ENCODE measurements at regions not wholly inside any gene's neighbourhood (a gene's known extent, or its start where the extent isn't known, plus 50 kb on each side); places are given as distances from the start of the nearest gene placed in this dataset.

DNA sequence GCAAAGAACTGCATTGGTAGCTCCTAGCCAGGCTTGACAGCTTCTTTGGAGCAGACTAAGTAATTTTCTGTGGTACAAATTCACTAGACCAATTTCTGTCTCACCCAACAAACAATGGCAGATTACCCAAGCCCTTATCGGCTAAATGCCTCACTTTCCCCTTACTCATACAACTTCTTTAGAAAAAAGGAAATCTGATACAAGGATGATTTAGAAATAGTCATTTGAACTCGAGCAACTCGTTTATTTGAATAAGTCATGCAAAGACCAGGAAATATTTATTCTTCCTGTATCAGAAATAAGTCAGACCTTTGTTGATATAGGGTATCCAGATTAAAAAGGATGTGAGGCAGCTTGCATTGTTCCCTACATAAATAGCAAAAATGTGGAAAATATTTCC lies 170.4 kb upstream of the CDH6 start:
- Histone ChIP-seq H3K4me1 (no peaks in the 10 kb centered on the region), H3K9me3 (no peaks in the 10 kb centered on the region), H3K27me3 (no peaks in the 10 kb centered on the region), H3K4me3 (no peak overlapping the region), H3K36me3 (no peaks in the 10 kb centered on the region), H3K27ac (replicated peaks in 1 of 4) (no peak overlapping the region)
- intact Hi-C loops (cut with DNase I) = no loop called here
- no peak for TF ChIP-seq POLR2A (IDR thresholded peaks at IDR 0.05; ENCODE audit: low read depth)
- TF ChIP-seq POLR2AphosphoS5 (IDR thresholded peaks at IDR 0.05) = no peak
- TF ChIP-seq EP300 (IDR thresholded peaks at IDR 0.05) = no peak
- no peak for TF ChIP-seq CTCF (IDR thresholded peaks at IDR 0.05)
- DNase-seq (ENCODE audit: extremely low spot score) = no peak
- 51% methylated on average over 3 of the region's 3 CpGs for WGBS

DNA sequence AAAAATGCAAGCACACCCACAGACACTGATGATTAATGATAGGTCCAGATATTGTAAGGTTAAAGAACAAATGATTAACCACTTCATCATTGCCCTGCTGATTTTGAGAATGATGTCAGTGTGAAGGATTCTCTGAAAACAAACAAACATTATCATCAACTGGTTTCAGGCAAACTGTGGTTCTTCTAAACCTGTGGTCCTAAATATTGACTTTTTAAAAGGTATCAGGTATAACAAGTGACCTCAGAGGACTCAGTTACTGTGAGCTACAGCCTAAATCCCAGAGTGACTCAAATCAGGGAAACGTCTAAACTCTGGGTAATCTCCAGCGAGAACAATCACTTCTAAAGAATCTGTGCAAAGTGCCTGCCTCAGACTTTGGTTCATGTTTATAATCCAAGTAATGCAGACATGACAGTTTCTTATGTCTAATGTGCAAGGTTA lies 172.3 kb upstream of the CDH6 start:
- H3K4me3 ChIP-seq = no peak overlapping the region
- DNase-seq (ENCODE audit: extremely low spot score) = no peak
- no peak for TF ChIP-seq POLR2AphosphoS5 (IDR thresholded peaks at IDR 0.05)
- WGBS = 16% methylated on average over 2 of the region's 2 CpGs
- H3K4me1 ChIP-seq = no peaks in the 10 kb centered on the region
- H3K9me3 ChIP-seq = no peaks in the 10 kb centered on the region
- intact Hi-C loops (cut with DNase I) = no loop called here
- H3K27ac ChIP-seq (replicated peaks in 1 of 4) = no peak overlapping the region
- no peaks in the 10 kb centered on the region for H3K27me3 ChIP-seq
- no peaks in the 10 kb centered on the region for H3K36me3 ChIP-seq

DNA sequence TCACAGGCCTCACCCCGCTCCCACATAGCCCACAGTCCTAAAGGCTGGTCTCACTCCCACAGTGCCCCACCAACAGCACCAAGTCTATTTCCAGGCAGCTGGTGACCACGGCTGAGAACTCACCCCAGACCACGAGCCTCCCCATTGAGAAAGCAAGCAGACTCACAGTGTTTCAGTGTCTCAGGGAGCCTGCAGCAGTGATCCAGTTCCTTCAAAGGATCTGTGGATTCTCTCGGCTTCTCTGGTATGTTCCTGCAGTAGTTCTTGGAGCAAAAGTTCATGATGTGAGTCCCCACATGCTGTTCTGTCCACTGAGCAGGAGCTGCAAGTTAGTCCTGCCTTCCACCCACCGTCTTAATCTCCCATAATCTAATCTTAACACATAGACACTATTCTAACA lies 185.3 kb upstream of the CDH6 start:
- no peaks in the 10 kb centered on the region for H3K4me1 ChIP-seq
- TF ChIP-seq EP300 (IDR thresholded peaks at IDR 0.05) (no peak), POLR2AphosphoS5 (IDR thresholded peaks at IDR 0.05) (no peak), POLR2A (IDR thresholded peaks at IDR 0.05; ENCODE audit: low read depth) (no peak), CTCF (IDR thresholded peaks at IDR 0.05) (no peak)
- 83% methylated on average over 4 of the region's 5 CpGs for WGBS
- intact Hi-C loops (cut with DNase I) = no loop called here
- no peak overlapping the region for H3K4me3 ChIP-seq
- no peaks in the 10 kb centered on the region for H3K36me3 ChIP-seq
- no peak overlapping the region for H3K27ac ChIP-seq (replicated peaks in 1 of 4)
- no peaks in the 10 kb centered on the region for H3K9me3 ChIP-seq
- no peaks in the 10 kb centered on the region for H3K27me3 ChIP-seq
- no peak for DNase-seq (ENCODE audit: extremely low spot score)

DNA sequence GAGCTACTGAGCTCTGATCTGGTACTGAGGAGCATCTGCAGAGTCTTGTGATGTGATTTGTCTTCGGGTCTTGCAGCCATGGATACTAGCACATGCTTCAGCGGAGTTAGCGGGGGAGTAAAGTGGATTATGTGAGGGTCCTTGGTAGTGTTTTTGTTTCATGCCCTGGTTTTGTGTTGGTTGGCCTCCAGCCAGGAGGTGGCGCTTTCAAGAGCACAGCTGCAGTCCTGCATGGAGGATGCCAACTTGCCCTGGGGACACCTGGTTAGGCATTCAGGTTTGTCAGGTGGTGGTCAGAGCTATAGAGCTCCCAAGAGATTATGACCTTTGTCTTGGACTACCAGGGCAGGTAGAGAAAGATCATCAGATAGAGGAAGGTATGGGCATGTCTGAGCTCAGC lies 185.8 kb upstream of the CDH6 start:
- no peak for DNase-seq (ENCODE audit: extremely low spot score)
- TF ChIP-seq CTCF (IDR thresholded peaks at IDR 0.05) (no peak), EP300 (IDR thresholded peaks at IDR 0.05) (no peak), POLR2A (IDR thresholded peaks at IDR 0.05; ENCODE audit: low read depth) (no peak), POLR2AphosphoS5 (IDR thresholded peaks at IDR 0.05) (no peak)
- intact Hi-C loops (cut with DNase I) = no loop called here
- H3K9me3 ChIP-seq = no peaks in the 10 kb centered on the region
- no peaks in the 10 kb centered on the region for H3K4me1 ChIP-seq
- no peaks in the 10 kb centered on the region for H3K27me3 ChIP-seq
- H3K36me3 ChIP-seq = no peaks in the 10 kb centered on the region
- 98% methylated on average over 4 of the region's 4 CpGs for WGBS
- H3K4me3 ChIP-seq = no peak overlapping the region
- no peak overlapping the region for H3K27ac ChIP-seq (replicated peaks in 1 of 4)

DNA sequence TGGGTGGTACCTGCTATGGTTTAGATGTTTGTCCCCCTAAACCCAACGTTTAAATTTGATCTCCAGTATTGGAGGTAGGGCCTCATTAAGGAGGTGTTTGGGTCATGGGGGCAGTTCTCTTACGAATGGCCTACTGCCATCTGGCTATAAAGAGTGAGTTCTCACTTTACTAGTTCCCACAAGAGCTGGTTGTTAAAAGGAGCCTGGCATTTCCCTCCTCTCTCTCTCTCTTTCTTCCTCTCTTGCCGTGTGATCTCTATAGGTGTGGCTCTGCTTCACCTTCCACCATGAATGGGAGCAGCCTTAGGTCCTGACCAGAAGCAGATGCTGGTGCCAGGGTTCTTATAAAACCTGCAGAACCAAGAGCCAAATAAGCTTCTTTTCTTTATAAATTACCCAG lies 193.2 kb upstream of the CDH6 start:
- no peaks in the 10 kb centered on the region for H3K9me3 ChIP-seq
- H3K36me3 ChIP-seq = no peaks in the 10 kb centered on the region
- H3K27ac ChIP-seq (replicated peaks in 1 of 4) = no peak overlapping the region
- intact Hi-C loops (cut with DNase I) = no loop called here
- no peak overlapping the region for H3K4me3 ChIP-seq
- DNase-seq (ENCODE audit: extremely low spot score) = no peak
- no peak for TF ChIP-seq CTCF (IDR thresholded peaks at IDR 0.05)
- no peak for TF ChIP-seq POLR2AphosphoS5 (IDR thresholded peaks at IDR 0.05)
- no peak for TF ChIP-seq EP300 (IDR thresholded peaks at IDR 0.05)
- no peak for TF ChIP-seq POLR2A (IDR thresholded peaks at IDR 0.05; ENCODE audit: low read depth)
- no peaks in the 10 kb centered on the region for H3K27me3 ChIP-seq
- peaks cover 0 to 4% (median 0%) of the 10 kb centered on the region in 4 donors for H3K4me1 ChIP-seq
- WGBS = 88% methylated on average over 2 of the region's 3 CpGs
